Loucy (cell line): ENCODE measurements at regions not wholly inside any gene's neighbourhood (a gene's known extent, or its start where the extent isn't known, plus 50 kb on each side); places are given as distances from the start of the nearest gene placed in this dataset.

ENCODE experiments used
- CTCF ChIP-seq: fragments of 200-600 bp; sonication (generic); conservative IDR thresholded peaks from 2 replicates; pipeline ENCODE4 v1.5.1; 2014; ENCODE audit warnings: mild to moderate bottlenecking, antibody characterized with exemption, low read length
- EZH2phosphoT487 ChIP-seq: fragments of 200-600 bp; IDR thresholded peaks from 2 replicates; pipeline ENCODE4 v1.6.1; 2018; ENCODE audit warnings: antibody characterized with exemption, mild to moderate bottlenecking, moderate library complexity, borderline replicate concordance

GRCh38 chr22:22717664-22718063 is 73.2 kb downstream of the GGTLC2 start:
- TF ChIP-seq CTCF (no peak), EZH2phosphoT487 (no peak)
